ENCODE measurements at regions not wholly inside any gene's neighbourhood (a gene's known extent, or its start where the extent isn't known, plus 50 kb on each side); places are given as distances from the start of the nearest gene placed in this dataset.

- no peaks in the 10 kb centered on the region for H3K36me3 ChIP-seq (replicated peaks; ENCODE audit: insufficient read depth, low read depth)
- H3K4me3 ChIP-seq = no peak overlapping the region
- TF ChIP-seq EZH2 (IDR thresholded peaks at IDR 0.05; ENCODE audit: borderline replicate concordance) (no peak), EZH2phosphoT487 (IDR thresholded peaks at IDR 0.05; ENCODE audit: low read depth, severe bottlenecking, unreplicated experiment) (no peak), CTCF (IDR thresholded peaks at IDR 0.05; ENCODE audit: poor library complexity) (no peak)
- H3K27ac ChIP-seq = no peak overlapping the region
- DNase-seq (ENCODE audit: low spot score) = no peak
- 69% methylated on average over 7 of the region's 7 CpGs for WGBS (ENCODE audit: low lambda C conversion rate, missing lambda C conversion rate)
- no peaks in the 10 kb centered on the region for H4K20me1 ChIP-seq (ENCODE audit: insufficient read depth, poor library complexity, severe bottlenecking)
- no peaks in the 10 kb centered on the region for H3K79me2 ChIP-seq
- no peak overlapping the region for H2AFZ ChIP-seq
- no peaks in the 10 kb centered on the region for H3K9me2 ChIP-seq (replicated peaks; ENCODE audit: insufficient read depth)
- H3K4me2 ChIP-seq = no peak overlapping the region
- no peaks in the 10 kb centered on the region for H3K9me3 ChIP-seq (ENCODE audit: low read depth)
- no peaks in the 10 kb centered on the region for H3K27me3 ChIP-seq
- H3K4me1 ChIP-seq (ENCODE audit: insufficient read depth) = no peaks in the 10 kb centered on the region
Observed at GRCh38 chr5:164497311-164498064, 992.1 kb downstream of the MAT2B start.

GRCh38 chr5:164498438-164498837, 993.0 kb downstream of the MAT2B start:
- no peaks in the 10 kb centered on the region for H3K79me2 ChIP-seq
- H3K36me3 ChIP-seq (replicated peaks; ENCODE audit: insufficient read depth, low read depth) = no peaks in the 10 kb centered on the region
- no peaks in the 10 kb centered on the region for H3K27me3 ChIP-seq
- no peaks in the 10 kb centered on the region for H4K20me1 ChIP-seq (ENCODE audit: insufficient read depth, poor library complexity, severe bottlenecking)
- DNase-seq (ENCODE audit: low spot score) = no peak
- TF ChIP-seq EZH2phosphoT487 (IDR thresholded peaks at IDR 0.05; ENCODE audit: low read depth, severe bottlenecking, unreplicated experiment) = no peak
- no peak for TF ChIP-seq CTCF (IDR thresholded peaks at IDR 0.05; ENCODE audit: poor library complexity)
- no peak for TF ChIP-seq EZH2 (IDR thresholded peaks at IDR 0.05; ENCODE audit: borderline replicate concordance)
- no peaks in the 10 kb centered on the region for H3K9me2 ChIP-seq (replicated peaks; ENCODE audit: insufficient read depth)
- H3K27ac ChIP-seq = no peak overlapping the region
- no peak overlapping the region for H3K4me3 ChIP-seq
- no peak overlapping the region for H3K4me2 ChIP-seq
- H2AFZ ChIP-seq = no peak overlapping the region
- no peaks in the 10 kb centered on the region for H3K4me1 ChIP-seq (ENCODE audit: insufficient read depth)
- no peaks in the 10 kb centered on the region for H3K9me3 ChIP-seq (ENCODE audit: low read depth)

- H3K4me2 ChIP-seq = no peak overlapping the region
- no peak overlapping the region for H2AFZ ChIP-seq
- H3K27ac ChIP-seq = no peak overlapping the region
- H3K79me2 ChIP-seq = no peaks in the 10 kb centered on the region
- no peaks in the 10 kb centered on the region for H3K27me3 ChIP-seq
- no peaks in the 10 kb centered on the region for H3K9me2 ChIP-seq (replicated peaks; ENCODE audit: insufficient read depth)
- no peaks in the 10 kb centered on the region for H3K36me3 ChIP-seq (replicated peaks; ENCODE audit: insufficient read depth, low read depth)
- 96% methylated on average over 5 of the region's 5 CpGs for WGBS (ENCODE audit: low lambda C conversion rate, missing lambda C conversion rate)
- H3K9me3 ChIP-seq (ENCODE audit: low read depth) = no peaks in the 10 kb centered on the region
- H3K4me3 ChIP-seq = no peak overlapping the region
- DNase-seq (ENCODE audit: low spot score) = no peak
- TF ChIP-seq CTCF (IDR thresholded peaks at IDR 0.05; ENCODE audit: poor library complexity) = no peak
- TF ChIP-seq EZH2phosphoT487 (IDR thresholded peaks at IDR 0.05; ENCODE audit: low read depth, severe bottlenecking, unreplicated experiment) = no peak
- TF ChIP-seq EZH2 (IDR thresholded peaks at IDR 0.05; ENCODE audit: borderline replicate concordance) = no peak
- H3K4me1 ChIP-seq (ENCODE audit: insufficient read depth) = no peaks in the 10 kb centered on the region
- H4K20me1 ChIP-seq (ENCODE audit: insufficient read depth, poor library complexity, severe bottlenecking) = no peaks in the 10 kb centered on the region
Observed at GRCh38 chr5:164500856-164501255, 995.4 kb downstream of the MAT2B start.

Measured in hepatocyte (in vitro differentiated cells).